CD14-positive monocyte (primary cell): ENCODE measurements at regions not wholly inside any gene's neighbourhood (a gene's known extent, or its start where the extent isn't known, plus 50 kb on each side); places are given as distances from the start of the nearest gene placed in this dataset.
"Not testable (repeated sequence)": the region's sequence is repeated elsewhere in the genome, so short reads cannot be mapped to it uniquely, and the experiment has no call there.

Experiments
- DNase-seq, 3 donors: peaks; one replicate each; pipeline ENCODE4 v3.0.0-alpha.2; 2011 to 2022
- H2AFZ ChIP-seq: 2 replicates; pipeline ENCODE4 v1.6.0; 2012; ENCODE audit warnings: mild to moderate bottlenecking, low read depth, low read length, inconsistent platforms; ENCODE audit not compliant: insufficient read depth, poor library complexity, severe bottlenecking
- H3K27ac ChIP-seq, 2 donors: 1 replicate in 1 of 2; 2 replicates in 1 of 2; pipeline ENCODE4 v1.5.1; 2012 to 2013; ENCODE audit warnings: low read length in 2 of 2, control low read depth in 1 of 2, inconsistent platforms in 1 of 2, low read depth in 1 of 2, mild to moderate bottlenecking in 1 of 2
- H3K27me3 ChIP-seq, 2 donors: one replicate each; pipeline versions ENCODE4 v1.6.0 to v1.6.1; 2011 to 2013; ENCODE audit warnings: low read length in 2 of 2; ENCODE audit not compliant: control insufficient read depth in 2 of 2, insufficient read depth in 2 of 2
- H3K36me3 ChIP-seq, 2 donors: replicated peaks in 1 of 2; 1 replicate in 1 of 2; 2 replicates in 1 of 2; pipeline versions ENCODE4 v1.5.1 to v1.6.1; 2012 to 2013; ENCODE audit warnings: low read length in 2 of 2, control low read depth in 1 of 2, inconsistent platforms in 1 of 2, mild to moderate bottlenecking in 1 of 2; ENCODE audit not compliant: insufficient read depth in 2 of 2, control insufficient read depth in 1 of 2
- H3K4me1 ChIP-seq, 2 donors: 1 replicate in 1 of 2; 2 replicates in 1 of 2; pipeline versions ENCODE4 v1.5.1 to v1.6.1; 2012 to 2013; ENCODE audit warnings: low read length in 2 of 2, control low read depth in 1 of 2, inconsistent platforms in 1 of 2, mild to moderate bottlenecking in 1 of 2, moderate library complexity in 1 of 2; ENCODE audit not compliant: insufficient read depth in 2 of 2, control insufficient read depth in 1 of 2
- H3K4me2 ChIP-seq: replicated peaks from 2 replicates; pipeline ENCODE3; 2012; ENCODE audit warnings: low read length, moderate library complexity, mild to moderate bottlenecking; ENCODE audit not compliant: poor library complexity, severe bottlenecking; ENCODE audit errors: extremely low read depth
- H3K4me3 ChIP-seq, 3 experiments: fragments of 200-600 bp in 1 of 3; sonication (generic) in 1 of 3; replicated peaks in 1 of 3; 1 replicate in 2 of 3; 2 replicates in 1 of 3; pipeline ENCODE4 v1.5.1; 2011 to 2013; ENCODE audit warnings: low read length in 3 of 3, mild to moderate bottlenecking in 3 of 3, control low read depth in 2 of 3, low read depth in 2 of 3, inconsistent platforms in 1 of 3, moderate library complexity in 1 of 3
- H3K79me2 ChIP-seq: 2 replicates; pipeline ENCODE4 v1.6.0; 2012; ENCODE audit warnings: mild to moderate bottlenecking, control low read depth, inconsistent platforms, low read length, moderate library complexity; ENCODE audit not compliant: insufficient read depth
- H3K9ac ChIP-seq: 2 replicates; pipeline ENCODE4 v1.6.0; 2017; ENCODE audit warnings: low read length, mild to moderate bottlenecking; ENCODE audit not compliant: insufficient read depth, poor library complexity, severe bottlenecking
- H3K9me3 ChIP-seq, 2 donors: replicated peaks in 1 of 2; 1 replicate in 1 of 2; 2 replicates in 1 of 2; pipeline versions ENCODE4 v1.5.1 to v1.6.1; 2012 to 2013; ENCODE audit warnings: low read length in 2 of 2, control low read depth in 1 of 2; ENCODE audit not compliant: control insufficient read depth in 1 of 2, insufficient read depth in 1 of 2
- H4K20me1 ChIP-seq: 2 replicates; pipeline ENCODE4 v1.6.0; 2012; ENCODE audit warnings: mild to moderate bottlenecking, low read length, control low read depth, moderate library complexity; ENCODE audit not compliant: insufficient read depth
- H3K27ac Mint-ChIP-seq, 7 donors: one replicate each; pipeline ENCODE4 v1.8.0; 2020; ENCODE audit warnings: mild to moderate bottlenecking in 7 of 7, mixed read lengths in 7 of 7, moderate library complexity in 6 of 7, inconsistent platforms in 2 of 7
- H3K27me3 Mint-ChIP-seq, 3 donors: one replicate each; pipeline ENCODE4 v1.8.0; 2021 to 2022; ENCODE audit warnings: low read depth in 3 of 3, mild to moderate bottlenecking in 3 of 3, mixed read lengths in 3 of 3, moderate library complexity in 3 of 3, inconsistent platforms in 1 of 3
- H3K36me3 Mint-ChIP-seq, 2 donors: one replicate each; pipeline ENCODE4 v1.8.0; 2020; ENCODE audit warnings: mixed read lengths in 2 of 2, inconsistent platforms in 1 of 2, mild to moderate bottlenecking in 1 of 2
- H3K4me1 Mint-ChIP-seq: one replicate; pipeline ENCODE4 v1.8.0; 2020; ENCODE audit warnings: mild to moderate bottlenecking, mixed read lengths
- H3K4me3 Mint-ChIP-seq, 2 donors: one replicate each; pipeline ENCODE4 v1.8.0; 2020; ENCODE audit warnings: mild to moderate bottlenecking in 2 of 2, mixed read lengths in 2 of 2, moderate library complexity in 1 of 2
- H3K9me3 Mint-ChIP-seq, 7 donors: one replicate each; pipeline ENCODE4 v1.8.0; 2020 to 2022; ENCODE audit warnings: mixed read lengths in 7 of 7, mild to moderate bottlenecking in 6 of 7, moderate library complexity in 6 of 7, inconsistent platforms in 2 of 7
- WGBS: methylation state at CpG from one replicate; pipeline ENCODE4 v1.1.5; 2013; ENCODE audit warnings: missing lambda C conversion rate; ENCODE audit not compliant: insufficient coverage; 5-methylcytosine and 5-hydroxymethylcytosine counted together
- intact Hi-C, 2 donors: fragments of 100-400 bp; cut with micrococcal nuclease; formaldehyde crosslinking; loops; one replicate each; pipeline versions ENCODE4 v1.15.0 to v1.15.1; 2023
- TF ChIP-seq, protein P1 (sequence below): fragments of 200-600 bp; IDR thresholded peaks from one replicate; pipeline ENCODE4 v1.8.0; 2022; ENCODE audit warnings: antibody characterized with exemption, mild to moderate bottlenecking

DNA sequence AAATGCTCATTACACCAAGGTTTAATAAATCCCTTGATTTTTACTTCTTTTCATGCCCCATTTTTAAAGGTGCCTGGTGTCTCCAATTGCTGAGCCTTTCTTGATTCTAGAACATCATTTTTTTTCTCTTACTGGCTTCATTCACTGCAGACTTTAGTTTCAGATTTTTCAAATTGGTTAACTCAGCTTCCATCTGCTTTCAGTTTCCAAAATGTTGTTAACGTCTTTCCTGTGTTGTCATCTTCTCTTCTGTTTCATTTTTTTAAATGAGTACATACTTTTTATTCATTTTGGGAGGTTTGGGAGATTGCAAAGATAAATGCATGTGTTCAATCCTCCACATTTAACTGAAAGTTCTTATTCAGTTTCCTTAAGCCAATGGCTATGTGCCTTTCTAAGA, 126.4 kb upstream of the CCNG1 start:
- H3K4me3 Mint-ChIP-seq = peak overlapping the region in 1 of 2 donors; percentile 7
- TF ChIP-seq, protein P1, sequence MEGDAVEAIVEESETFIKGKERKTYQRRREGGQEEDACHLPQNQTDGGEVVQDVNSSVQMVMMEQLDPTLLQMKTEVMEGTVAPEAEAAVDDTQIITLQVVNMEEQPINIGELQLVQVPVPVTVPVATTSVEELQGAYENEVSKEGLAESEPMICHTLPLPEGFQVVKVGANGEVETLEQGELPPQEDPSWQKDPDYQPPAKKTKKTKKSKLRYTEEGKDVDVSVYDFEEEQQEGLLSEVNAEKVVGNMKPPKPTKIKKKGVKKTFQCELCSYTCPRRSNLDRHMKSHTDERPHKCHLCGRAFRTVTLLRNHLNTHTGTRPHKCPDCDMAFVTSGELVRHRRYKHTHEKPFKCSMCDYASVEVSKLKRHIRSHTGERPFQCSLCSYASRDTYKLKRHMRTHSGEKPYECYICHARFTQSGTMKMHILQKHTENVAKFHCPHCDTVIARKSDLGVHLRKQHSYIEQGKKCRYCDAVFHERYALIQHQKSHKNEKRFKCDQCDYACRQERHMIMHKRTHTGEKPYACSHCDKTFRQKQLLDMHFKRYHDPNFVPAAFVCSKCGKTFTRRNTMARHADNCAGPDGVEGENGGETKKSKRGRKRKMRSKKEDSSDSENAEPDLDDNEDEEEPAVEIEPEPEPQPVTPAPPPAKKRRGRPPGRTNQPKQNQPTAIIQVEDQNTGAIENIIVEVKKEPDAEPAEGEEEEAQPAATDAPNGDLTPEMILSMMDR = no peak
- H3K27ac ChIP-seq = peak overlapping the region in 1 of 2 donors; percentile 59

DNA sequence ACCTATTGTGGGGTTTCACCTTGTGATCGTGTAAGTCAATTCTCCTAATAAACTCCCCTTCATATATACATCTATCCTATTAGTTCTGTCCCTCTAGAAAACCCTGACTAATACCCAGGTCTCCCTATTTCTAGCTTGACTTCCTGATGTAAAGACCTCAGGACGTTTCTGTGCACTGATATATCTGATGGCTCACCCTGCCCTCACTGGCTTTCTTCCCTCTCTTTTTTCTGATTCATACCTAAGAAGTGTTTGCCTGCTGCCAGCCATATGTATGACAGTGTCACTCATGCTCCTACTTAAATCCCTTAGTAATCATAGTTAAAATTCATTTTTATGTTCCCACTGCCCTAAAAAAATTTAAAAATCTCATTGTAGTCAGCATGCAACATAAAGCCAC, 124.8 kb upstream of the CCNG1 start:
- intact Hi-C loops = no loop called here
- Histone ChIP-seq H4K20me1 (no peaks in the 10 kb centered on the region), H3K4me2 (no peak overlapping the region), H3K36me3 (no peaks in the 10 kb centered on the region), H2AFZ (no peak overlapping the region), H3K27me3 (no peaks in the 10 kb centered on the region), H3K4me1 (peaks cover 27 to 34% of the 10 kb centered on the region in 2 donors), H3K27ac (no peak overlapping the region), H3K79me2 (no peaks in the 10 kb centered on the region), H3K4me3 (no peak overlapping the region), H3K9me3 (peaks cover 38 to 40% of the 10 kb centered on the region in 2 donors), H3K9ac (no peak overlapping the region)
- peaks cover 28% of the 10 kb centered on the region for H3K4me1 Mint-ChIP-seq
- peaks cover 35 to 61% (median 52%) of the 10 kb centered on the region in 7 donors for H3K9me3 Mint-ChIP-seq
- peaks cover 9 to 15% of the 10 kb centered on the region in 2 donors for H3K36me3 Mint-ChIP-seq
- H3K4me3 Mint-ChIP-seq = no peak overlapping the region
- H3K27ac Mint-ChIP-seq = no peak overlapping the region
- DNase-seq = no peak
- WGBS = 92% methylated on average over 2 of the region's 2 CpGs
- no peaks in the 10 kb centered on the region for H3K27me3 Mint-ChIP-seq
- TF ChIP-seq, protein P1 = no peak

More for the DNA sequence above, 126.4 kb upstream of the CCNG1 start:
- H3K9ac ChIP-seq = no peak overlapping the region
- Mint-ChIP-seq H3K4me1 (peaks cover 33% of the 10 kb centered on the region), H3K36me3 (peaks cover 9 to 15% of the 10 kb centered on the region in 2 donors), H3K27ac (peak overlapping the region in 5 of 7 donors; percentile 19 to 92 (median 76)), H3K27me3 (no peaks in the 10 kb centered on the region), H3K9me3 (peaks cover 37 to 55% (median 49%) of the 10 kb centered on the region in 7 donors)
- H2AFZ ChIP-seq = no peak overlapping the region
- H3K36me3 ChIP-seq = no peaks in the 10 kb centered on the region
- no peak for DNase-seq
- intact Hi-C loops = no loop called here
- peak overlapping the region in 1 of 3 experiments; percentile 21 for H3K4me3 ChIP-seq
- no CpG with 5 or more reads among the region's 1 CpG for WGBS
- no peaks in the 10 kb centered on the region for H3K79me2 ChIP-seq
- peaks cover 38 to 40% of the 10 kb centered on the region in 2 donors for H3K9me3 ChIP-seq
- H3K27me3 ChIP-seq = no peaks in the 10 kb centered on the region
- no peaks in the 10 kb centered on the region for H4K20me1 ChIP-seq
- H3K4me1 ChIP-seq = peaks cover 27 to 34% of the 10 kb centered on the region in 2 donors
- peak overlapping the region; percentile 32 for H3K4me2 ChIP-seq

DNA sequence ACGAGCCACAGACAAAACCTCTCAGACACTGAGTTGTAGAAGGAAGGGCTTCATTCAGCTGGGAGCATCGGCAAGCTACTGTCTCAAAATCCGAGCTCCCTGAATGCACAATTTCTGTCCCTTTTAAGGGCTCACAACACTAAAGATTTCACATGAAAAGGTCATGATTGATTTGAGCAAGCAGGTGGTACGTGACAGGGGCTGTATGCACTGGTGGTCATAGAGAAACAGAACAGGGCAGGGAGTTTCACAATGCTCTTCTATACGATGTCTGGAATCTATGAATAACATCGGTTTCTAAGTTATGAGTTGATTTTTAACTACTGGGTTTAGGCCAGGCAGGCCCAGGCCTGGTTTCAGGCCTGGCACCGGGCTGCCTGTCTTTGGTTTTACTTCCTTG, 124.3 kb upstream of the CCNG1 start:
- H3K36me3 ChIP-seq, H3K27me3 ChIP-seq, H3K27ac Mint-ChIP-seq, intact Hi-C loops, H3K4me3 ChIP-seq, H2AFZ ChIP-seq, H3K4me3 Mint-ChIP-seq, H3K4me2 ChIP-seq, H3K9ac ChIP-seq, H4K20me1 ChIP-seq, H3K79me2 ChIP-seq, H3K27ac ChIP-seq, H3K27me3 Mint-ChIP-seq, DNase-seq: not testable (repeated sequence)
- Histone ChIP-seq H3K4me1 (peaks cover 27 to 34% of the 10 kb centered on the region in 2 donors), H3K9me3 (peaks cover 38 to 40% of the 10 kb centered on the region in 2 donors)
- peaks cover 9 to 15% of the 10 kb centered on the region in 2 donors for H3K36me3 Mint-ChIP-seq
- 100% methylated on average over 1 of the region's 7 CpGs for WGBS
- peaks cover 28% of the 10 kb centered on the region for H3K4me1 Mint-ChIP-seq
- H3K9me3 Mint-ChIP-seq = peaks cover 35 to 62% (median 53%) of the 10 kb centered on the region in 7 donors
